ENCODE measurements at regions not wholly inside any gene's neighbourhood (a gene's known extent, or its start where the extent isn't known, plus 50 kb on each side); places are given as distances from the start of the nearest gene placed in this dataset.

DNA sequence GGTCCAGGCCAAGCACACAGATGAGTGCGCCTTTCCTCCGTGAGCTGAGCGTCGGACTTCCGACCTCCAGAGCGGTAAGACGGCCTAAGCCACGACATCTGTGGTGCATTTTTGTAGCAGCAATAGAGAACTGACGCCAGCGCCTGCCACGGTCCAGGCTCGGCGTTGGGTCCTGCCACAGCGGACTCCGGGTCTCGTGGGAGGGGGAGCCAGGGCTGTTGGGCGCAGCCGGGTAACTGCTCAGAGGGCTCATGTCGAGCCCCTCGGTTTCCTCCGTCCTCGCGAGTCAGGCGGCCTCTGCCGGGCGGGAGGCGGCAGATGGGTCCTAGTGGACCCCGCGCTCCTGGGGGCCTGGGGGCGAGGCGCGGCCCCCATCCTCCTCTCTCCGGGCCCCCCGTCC lies 216.1 kb downstream of the QKI start:
- no peak for DNase-seq

- DNase-seq, result no peak
Observed at GRCh38 chr6:163630096-163630495, 215.6 kb downstream of the QKI start.
